K562 (cell line): ENCODE measurements at regions not wholly inside any gene's neighbourhood (a gene's known extent, or its start where the extent isn't known, plus 50 kb on each side); places are given as distances from the start of the nearest gene placed in this dataset.

ENCODE experiments used
- ATAC-seq: fragments of 200-7000 bp; cut with Tn5 transposase; 3 replicates; pipeline ENCODE4 v1.9.1; 2020; ENCODE audit warnings: moderate library complexity
- BruUV-seq: library from RNA; stranded (reverse); fragments of 400-500 nt; replicated peaks from 2 replicates; lab custom pipeline; 2021; lab: Mats Ljungman, UMichigan
- CTCF ChIA-PET: fragments of 300-600 bp; formaldehyde crosslinking; extraction: SDS; loops from one replicate; lab custom pipeline; 2021; ENCODE audit warnings: low intra/inter-chr PET ratio; lab: Yijun Ruan, JAX
- POLR2A ChIA-PET: fragments of 300-600, 350-650 bp; sonication (Branson Sonifier 250); formaldehyde crosslinking; extraction: SDS; loops from one replicate; lab custom pipeline; 2021; ENCODE audit warnings: antibody characterized with exemption, inconsistent platforms; lab: Yijun Ruan, JAX
- DNase-seq, 4 experiments: peaks; one replicate each; pipeline versions ENCODE4 v3.0.0 to v3.0.0-alpha.2; 2011 to 2018; ENCODE audit warnings: low spot score in 3 of 4, mixed read lengths in 3 of 4; ENCODE audit errors: extremely low read depth in 1 of 4
- FAIRE-seq: peaks from 2 replicates; lab custom pipeline; 2011; peaks lifted over from hg19 to GRCh38; lab: Jason Lieb, UNC
- H2AFZ ChIP-seq: 2 replicates; pipeline ENCODE4 v1.6.0; 2011; ENCODE audit warnings: low read depth, low read length, control low read depth, inconsistent platforms
- H3K27ac ChIP-seq: fragments of 200-600 bp; 3 replicates; pipeline ENCODE4 v1.8.0; 2011; ENCODE audit warnings: low read depth, mild to moderate bottlenecking, control low read depth, inconsistent platforms, low read length, moderate library complexity, mixed read lengths; ENCODE audit errors: extremely low read depth
- H3K27me3 ChIP-seq, 2 experiments: fragments of 300-600 bp in 1 of 2; 2 replicates in 1 of 2; 3 replicates in 1 of 2; pipeline versions ENCODE4 v1.6.0 to v1.8.0; 2011; ENCODE audit warnings: inconsistent platforms in 2 of 2, low read length in 2 of 2, mild to moderate bottlenecking in 1 of 2, mixed read lengths in 1 of 2, moderate library complexity in 1 of 2; ENCODE audit not compliant: control insufficient read depth in 2 of 2, insufficient read depth in 2 of 2
- H3K36me3 ChIP-seq: fragments of 300-600 bp; 3 replicates; pipeline ENCODE4 v1.8.0; 2011; ENCODE audit warnings: mild to moderate bottlenecking, low read length, inconsistent platforms; ENCODE audit not compliant: control insufficient read depth, insufficient read depth
- H3K4me1 ChIP-seq, 2 experiments: fragments of 200-600 bp in 1 of 2; replicated peaks in 1 of 2; 2 replicates in 1 of 2; 3 replicates in 1 of 2; pipeline versions ENCODE4 v1.5.1 to v1.8.0; 2011; ENCODE audit warnings: inconsistent platforms in 2 of 2, low read length in 2 of 2, mild to moderate bottlenecking in 1 of 2, mixed read lengths in 1 of 2, moderate library complexity in 1 of 2; ENCODE audit not compliant: control insufficient read depth in 2 of 2, insufficient read depth in 2 of 2
- H3K4me2 ChIP-seq: 2 replicates; pipeline ENCODE4 v1.6.1; 2011; ENCODE audit warnings: low read length, control low read depth, inconsistent platforms, mixed read lengths; ENCODE audit not compliant: insufficient read depth
- H3K4me3 ChIP-seq: fragments of 200-600 bp; sonication (generic), shearing (Covaris generic); 2 replicates; pipeline ENCODE4 v1.5.1; 2016; ENCODE audit warnings: control low read depth, inconsistent platforms
- H3K79me2 ChIP-seq: fragments of 200-600 bp; 3 replicates; pipeline ENCODE4 v1.8.0; 2011; ENCODE audit warnings: low read length, inconsistent platforms; ENCODE audit not compliant: control insufficient read depth, insufficient read depth
- H3K9ac ChIP-seq, 2 experiments: 2 replicates each; pipeline versions ENCODE4 v1.6.0 to v1.6.1; 2011; ENCODE audit warnings: low read depth in 2 of 2, low read length in 2 of 2, control low read depth in 1 of 2, inconsistent platforms in 1 of 2, mild to moderate bottlenecking in 1 of 2, mixed read lengths in 1 of 2; ENCODE audit not compliant: insufficient read depth in 1 of 2
- H3K9me1 ChIP-seq: one replicate; pipeline ENCODE4 v1.6.0; 2011; ENCODE audit warnings: inconsistent platforms, mild to moderate bottlenecking, low read length, moderate library complexity; ENCODE audit not compliant: control insufficient read depth, insufficient read depth
- H3K9me3 ChIP-seq: replicated peaks from 2 replicates; pipeline ENCODE4 v1.5.1; 2011; ENCODE audit warnings: low read depth, low read length, inconsistent platforms; ENCODE audit not compliant: control insufficient read depth, insufficient read depth
- H4K20me1 ChIP-seq: replicated peaks from 2 replicates; pipeline ENCODE4 v1.6.1; 2011; ENCODE audit warnings: low read length, inconsistent platforms, mixed read lengths; ENCODE audit not compliant: control insufficient read depth, insufficient read depth
- WGBS: fragments of 100-300 bp; shearing (Covaris generic); methylation state at CpG from one replicate; pipeline ENCODE4 v1.1.6; 2016; ENCODE audit warnings: low coverage, mixed read lengths; ENCODE audit not compliant: insufficient coverage; ENCODE audit errors: missing lambda C conversion rate; 5-methylcytosine and 5-hydroxymethylcytosine counted together
- in situ Hi-C: fragments of 300-500 bp; cut with MboI; formaldehyde crosslinking; loops from 4 replicates; pipeline ENCODE4 v1.15.0; 2018; ENCODE audit warnings: inconsistent platforms, mixed read lengths
- intact Hi-C: fragments of 100-400 bp; cut with micrococcal nuclease; formaldehyde crosslinking; loops from 2 replicates; pipeline ENCODE4 v1.14.2; 2022
- TF ChIP-seq, protein P1 (sequence below): sonication (generic); formaldehyde crosslinking; IDR thresholded peaks from 2 replicates; pipeline ENCODE4 v1.8.0; 2022; ENCODE audit warnings: missing genetic modification reagents, mild to moderate bottlenecking, borderline replicate concordance
- TF ChIP-seq, protein P2 (sequence below): fragments of 250-450 bp; sonication (Bioruptor Pico); IDR thresholded peaks from 2 replicates; pipeline ENCODE4 v1.4.0; 2020; ENCODE audit warnings: mild to moderate bottlenecking, moderate library complexity

DNA sequence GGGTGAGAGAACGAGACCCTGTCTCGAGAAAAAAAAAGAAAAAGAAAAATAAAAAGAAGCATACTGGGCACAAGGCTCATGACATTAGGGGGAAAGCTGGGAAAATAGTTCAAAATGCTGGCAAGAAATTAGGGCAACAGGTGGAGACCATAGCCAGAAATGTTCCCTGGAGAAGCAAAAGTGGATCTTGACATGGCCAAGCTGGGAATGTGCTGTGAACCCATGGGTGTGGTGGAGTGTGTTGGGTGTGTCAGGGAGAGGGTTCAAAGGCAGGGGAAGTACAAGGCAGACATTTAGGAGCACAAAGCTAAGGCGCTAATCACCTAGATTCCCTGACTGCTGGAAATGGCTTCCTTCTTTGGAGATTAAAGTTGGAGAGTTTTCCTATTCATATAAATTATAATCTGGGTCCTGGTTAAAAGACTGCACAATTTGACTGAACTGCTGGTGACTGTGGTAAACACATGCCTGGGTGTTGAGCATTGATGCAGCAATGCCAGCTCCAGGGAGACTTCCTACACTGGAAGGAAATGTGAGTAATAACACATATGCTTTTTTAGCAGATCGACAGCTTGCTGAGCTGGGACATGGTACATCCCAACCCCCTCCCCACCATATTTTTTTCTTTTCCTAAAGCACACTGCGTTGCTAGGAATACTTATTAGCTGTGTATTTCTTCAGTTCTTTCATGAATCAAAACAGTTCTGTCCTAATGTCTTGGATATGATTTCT, 70.1 kb upstream of the ARHGAP21 start:
- H2AFZ ChIP-seq, result no peak overlapping the region
- no peak overlapping the region for H3K9ac ChIP-seq
- peaks cover 0 to 7% of the 10 kb centered on the region in 2 experiments; a peak in 2 of 5 replicates for H3K4me1 ChIP-seq
- H3K9me1 ChIP-seq, result no peaks in the 10 kb centered on the region
- TF ChIP-seq, protein P1, sequence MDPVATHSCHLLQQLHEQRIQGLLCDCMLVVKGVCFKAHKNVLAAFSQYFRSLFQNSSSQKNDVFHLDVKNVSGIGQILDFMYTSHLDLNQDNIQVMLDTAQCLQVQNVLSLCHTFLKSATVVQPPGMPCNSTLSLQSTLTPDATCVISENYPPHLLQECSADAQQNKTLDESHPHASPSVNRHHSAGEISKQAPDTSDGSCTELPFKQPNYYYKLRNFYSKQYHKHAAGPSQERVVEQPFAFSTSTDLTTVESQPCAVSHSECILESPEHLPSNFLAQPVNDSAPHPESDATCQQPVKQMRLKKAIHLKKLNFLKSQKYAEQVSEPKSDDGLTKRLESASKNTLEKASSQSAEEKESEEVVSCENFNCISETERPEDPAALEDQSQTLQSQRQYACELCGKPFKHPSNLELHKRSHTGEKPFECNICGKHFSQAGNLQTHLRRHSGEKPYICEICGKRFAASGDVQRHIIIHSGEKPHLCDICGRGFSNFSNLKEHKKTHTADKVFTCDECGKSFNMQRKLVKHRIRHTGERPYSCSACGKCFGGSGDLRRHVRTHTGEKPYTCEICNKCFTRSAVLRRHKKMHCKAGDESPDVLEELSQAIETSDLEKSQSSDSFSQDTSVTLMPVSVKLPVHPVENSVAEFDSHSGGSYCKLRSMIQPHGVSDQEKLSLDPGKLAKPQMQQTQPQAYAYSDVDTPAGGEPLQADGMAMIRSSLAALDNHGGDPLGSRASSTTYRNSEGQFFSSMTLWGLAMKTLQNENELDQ (CRISPR knock-in tag), result no peak
- TF ChIP-seq, protein P2, sequence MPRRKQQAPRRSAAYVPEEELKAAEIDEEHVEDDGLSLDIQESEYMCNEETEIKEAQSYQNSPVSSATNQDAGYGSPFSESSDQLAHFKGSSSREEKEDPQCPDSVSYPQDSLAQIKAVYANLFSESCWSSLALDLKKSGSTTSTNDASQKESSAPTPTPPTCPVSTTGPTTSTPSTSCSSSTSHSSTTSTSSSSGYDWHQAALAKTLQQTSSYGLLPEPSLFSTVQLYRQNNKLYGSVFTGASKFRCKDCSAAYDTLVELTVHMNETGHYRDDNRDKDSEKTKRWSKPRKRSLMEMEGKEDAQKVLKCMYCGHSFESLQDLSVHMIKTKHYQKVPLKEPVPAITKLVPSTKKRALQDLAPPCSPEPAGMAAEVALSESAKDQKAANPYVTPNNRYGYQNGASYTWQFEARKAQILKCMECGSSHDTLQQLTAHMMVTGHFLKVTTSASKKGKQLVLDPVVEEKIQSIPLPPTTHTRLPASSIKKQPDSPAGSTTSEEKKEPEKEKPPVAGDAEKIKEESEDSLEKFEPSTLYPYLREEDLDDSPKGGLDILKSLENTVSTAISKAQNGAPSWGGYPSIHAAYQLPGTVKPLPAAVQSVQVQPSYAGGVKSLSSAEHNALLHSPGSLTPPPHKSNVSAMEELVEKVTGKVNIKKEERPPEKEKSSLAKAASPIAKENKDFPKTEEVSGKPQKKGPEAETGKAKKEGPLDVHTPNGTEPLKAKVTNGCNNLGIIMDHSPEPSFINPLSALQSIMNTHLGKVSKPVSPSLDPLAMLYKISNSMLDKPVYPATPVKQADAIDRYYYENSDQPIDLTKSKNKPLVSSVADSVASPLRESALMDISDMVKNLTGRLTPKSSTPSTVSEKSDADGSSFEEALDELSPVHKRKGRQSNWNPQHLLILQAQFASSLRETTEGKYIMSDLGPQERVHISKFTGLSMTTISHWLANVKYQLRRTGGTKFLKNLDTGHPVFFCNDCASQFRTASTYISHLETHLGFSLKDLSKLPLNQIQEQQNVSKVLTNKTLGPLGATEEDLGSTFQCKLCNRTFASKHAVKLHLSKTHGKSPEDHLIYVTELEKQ (CRISPR knock-in tag), result no peak
- intact Hi-C loops (loop anchor here (10.0 kb wide), 1 partner anchor 149 kb away; no protein-coding TSS in a partner anchor), in situ Hi-C loops (no loop called here)
- H3K27me3 ChIP-seq, result no peaks in the 10 kb centered on the region
- H3K9me3 ChIP-seq, result no peaks in the 10 kb centered on the region
- H3K4me3 ChIP-seq, result no peak overlapping the region
- no peak for ATAC-seq
- 21% methylated on average over 5 of the region's 5 CpGs for WGBS
- no peaks in the 10 kb centered on the region for H3K79me2 ChIP-seq
- no peaks in the 10 kb centered on the region for H3K36me3 ChIP-seq
- BruUV-seq, result no TSS peak
- no peak overlapping the region for H3K27ac ChIP-seq
- DNase-seq, result no peak
- no peak for FAIRE-seq
- H3K4me2 ChIP-seq, result no peak overlapping the region
- POLR2A ChIA-PET, result interaction anchor here (0.7 to 1.2 kb wide), 2 partner anchors 8 to 909 kb away, joined by 5 to 6 read pairs; no protein-coding TSS in a partner anchor
- H4K20me1 ChIP-seq, result no peaks in the 10 kb centered on the region
- CTCF ChIA-PET, result no interaction called here
